ENCODE measurements at regions not wholly inside any gene's neighbourhood (a gene's known extent, or its start where the extent isn't known, plus 50 kb on each side); places are given as distances from the start of the nearest gene placed in this dataset.

DNA sequence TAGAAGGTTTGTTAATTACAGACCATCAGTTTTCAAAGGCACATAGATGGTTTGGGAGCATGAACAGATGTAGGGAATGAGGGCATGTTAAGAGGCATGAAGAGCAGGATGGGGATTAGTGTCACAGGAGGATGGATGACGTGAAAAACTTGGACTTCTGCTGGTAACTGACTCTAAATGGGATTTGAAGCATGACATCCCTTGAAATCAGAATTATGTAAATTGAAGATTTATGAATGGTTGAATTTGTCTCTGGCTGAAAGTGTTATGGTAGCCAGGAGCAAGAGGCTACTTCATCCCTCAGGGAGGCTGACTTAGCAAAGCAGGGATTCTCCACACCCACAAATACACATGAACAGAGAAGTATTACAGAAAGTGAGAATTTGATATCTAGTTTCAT, 454.6 kb downstream of the MAGEB5 start:
- TF ChIP-seq ZNF274 (IDR thresholded peaks at IDR 0.05; ENCODE audit: low read depth, low read length) (no peak), YY1 (IDR thresholded peaks at IDR 0.05; ENCODE audit: insufficient read depth, insufficient read length) (no peak)

All from NT2/D1 (cell line).